CD4-positive, CD25-positive, alpha-beta regulatory T cell (primary cell): ENCODE measurements at regions not wholly inside any gene's neighbourhood (a gene's known extent, or its start where the extent isn't known, plus 50 kb on each side); places are given as distances from the start of the nearest gene placed in this dataset.

Source experiments
- ATAC-seq, 2 donors: fragments of 150-1000 bp; cut with Tn5 transposase; one replicate each; pipeline ENCODE4 v1.10.0; 2021; ENCODE audit warnings: low read depth in 2 of 2, moderate number of reproducible peaks in 2 of 2, moderate library complexity in 1 of 2
- DNase-seq, 3 donors: peaks; one replicate each; pipeline versions ENCODE4 v3.0.0 to v3.0.0-alpha.2; 2012 to 2022; ENCODE audit warnings: mixed read lengths in 1 of 3
- H3K27ac ChIP-seq: one replicate; pipeline ENCODE4 v1.7.0; 2013; ENCODE audit warnings: mild to moderate bottlenecking, low read length; ENCODE audit not compliant: insufficient read depth, poor library complexity, severe bottlenecking
- H3K27me3 ChIP-seq: one replicate; pipeline ENCODE4 v1.7.0; 2013; ENCODE audit warnings: low read length; ENCODE audit not compliant: control insufficient read depth, insufficient read depth
- H3K36me3 ChIP-seq: one replicate; pipeline ENCODE4 v1.7.0; 2013; ENCODE audit warnings: mild to moderate bottlenecking, low read length, moderate library complexity; ENCODE audit not compliant: control insufficient read depth, insufficient read depth
- H3K4me1 ChIP-seq: 2 replicates; pipeline ENCODE4 v1.7.0; 2013; ENCODE audit warnings: mild to moderate bottlenecking, low read length; ENCODE audit not compliant: insufficient read depth, control insufficient read depth, poor library complexity, severe bottlenecking
- H3K4me3 ChIP-seq: one replicate; pipeline ENCODE4 v1.7.0; 2013; ENCODE audit warnings: low read depth, mild to moderate bottlenecking, low read length, moderate library complexity
- H3K9me3 ChIP-seq, 2 experiments: 1 replicate in 1 of 2; 2 replicates in 1 of 2; pipeline ENCODE4 v1.7.0; 2013; ENCODE audit warnings: low read length in 2 of 2, mild to moderate bottlenecking in 1 of 2, moderate library complexity in 1 of 2; ENCODE audit not compliant: control insufficient read depth in 2 of 2
- H3K27ac Mint-ChIP-seq, 3 donors: one replicate each; pipeline ENCODE4 v1.8.0; 2020 to 2022; ENCODE audit warnings: mild to moderate bottlenecking in 3 of 3, mixed read lengths in 3 of 3, moderate library complexity in 2 of 3
- H3K27me3 Mint-ChIP-seq: one replicate; pipeline ENCODE4 v1.8.0; 2022; ENCODE audit warnings: mild to moderate bottlenecking, mixed read lengths
- H3K36me3 Mint-ChIP-seq: one replicate; pipeline ENCODE4 v1.8.0; 2020; ENCODE audit warnings: mixed read lengths
- H3K4me1 Mint-ChIP-seq, 4 donors: one replicate each; pipeline ENCODE4 v1.8.0; 2020 to 2022; ENCODE audit warnings: mixed read lengths in 4 of 4, mild to moderate bottlenecking in 1 of 4
- H3K4me3 Mint-ChIP-seq, 4 donors: one replicate each; pipeline ENCODE4 v1.8.0; 2020 to 2022; ENCODE audit warnings: mild to moderate bottlenecking in 4 of 4, mixed read lengths in 4 of 4, moderate library complexity in 3 of 4
- H3K9me3 Mint-ChIP-seq, 7 donors: one replicate each; pipeline ENCODE4 v1.8.0; 2020 to 2022; ENCODE audit warnings: mixed read lengths in 7 of 7, mild to moderate bottlenecking in 3 of 7, moderate library complexity in 2 of 7

DNA sequence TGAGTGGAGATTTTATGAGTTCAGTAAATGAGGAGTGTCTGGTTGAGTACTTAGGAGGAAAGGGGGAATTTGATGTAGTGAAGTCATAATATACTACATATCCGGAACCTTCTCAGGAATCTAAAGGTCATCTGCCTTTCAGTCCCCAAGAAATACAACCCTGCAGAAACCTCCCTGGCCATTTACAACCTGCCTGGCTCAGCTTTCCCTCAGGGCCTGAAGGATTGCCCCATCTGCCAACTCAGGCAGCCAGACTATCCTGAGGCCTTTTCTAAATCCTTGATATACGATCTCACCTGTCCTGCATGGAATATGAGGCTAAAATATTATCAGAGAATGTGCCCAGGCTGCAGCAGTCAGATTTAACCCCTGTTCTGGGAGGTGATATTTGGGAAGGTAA lies 165.4 kb upstream of the SPOPL start:
- Histone ChIP-seq H3K36me3 (no peaks in the 10 kb centered on the region), H3K4me3 (no peak overlapping the region), H3K9me3 (no peaks in the 10 kb centered on the region), H3K27me3 (no peaks in the 10 kb centered on the region), H3K27ac (no peak overlapping the region), H3K4me1 (no peaks in the 10 kb centered on the region)
- no peaks in the 10 kb centered on the region for H3K4me1 Mint-ChIP-seq
- no peaks in the 10 kb centered on the region for H3K36me3 Mint-ChIP-seq
- H3K27ac Mint-ChIP-seq = no peak overlapping the region
- DNase-seq (no peak), ATAC-seq (no peak)
- H3K27me3 Mint-ChIP-seq = peaks cover 4% of the 10 kb centered on the region
- peaks cover 0 to 2% (median 0%) of the 10 kb centered on the region in 7 donors for H3K9me3 Mint-ChIP-seq
- no peak overlapping the region for H3K4me3 Mint-ChIP-seq

DNA sequence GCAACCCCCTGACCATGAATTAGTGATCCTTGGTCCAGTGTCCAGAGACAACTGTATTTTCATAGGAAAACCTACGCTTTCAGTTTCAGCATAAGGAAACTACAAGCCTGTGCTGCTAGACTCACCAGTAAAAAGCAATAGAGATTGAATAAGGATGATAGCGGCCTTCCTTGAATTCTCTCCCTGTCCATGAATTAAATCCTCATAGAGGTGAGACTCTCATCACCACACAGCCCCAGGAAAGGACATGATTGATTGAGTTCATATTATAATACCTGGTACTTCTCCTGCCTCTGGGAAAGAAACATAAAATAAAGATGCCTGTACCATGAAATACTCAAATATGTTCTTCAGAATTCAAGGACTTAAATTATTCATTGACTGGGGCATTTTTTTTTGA lies 146.3 kb upstream of the SPOPL start:
- H3K9me3 Mint-ChIP-seq = peaks cover 0 to 3% (median 0%) of the 10 kb centered on the region in 7 donors
- ATAC-seq = no peak

GRCh38 chr2:138356178-138356577 lies 145.4 kb upstream of the SPOPL start:
- DNase-seq (no peak), ATAC-seq (no peak)
- Mint-ChIP-seq H3K9me3 (peaks cover 0 to 3% (median 0%) of the 10 kb centered on the region in 7 donors), H3K27ac (no peak overlapping the region), H3K27me3 (no peaks in the 10 kb centered on the region), H3K4me1 (no peaks in the 10 kb centered on the region), H3K4me3 (no peak overlapping the region), H3K36me3 (no peaks in the 10 kb centered on the region)
- Histone ChIP-seq H3K27me3 (no peaks in the 10 kb centered on the region), H3K27ac (no peak overlapping the region), H3K36me3 (no peaks in the 10 kb centered on the region), H3K4me3 (no peak overlapping the region), H3K9me3 (no peaks in the 10 kb centered on the region), H3K4me1 (no peaks in the 10 kb centered on the region)

More for the DNA sequence above, 146.3 kb upstream of the SPOPL start:
- Histone ChIP-seq H3K4me3 (no peak overlapping the region), H3K36me3 (no peaks in the 10 kb centered on the region), H3K27ac (no peak overlapping the region), H3K27me3 (no peaks in the 10 kb centered on the region), H3K9me3 (no peaks in the 10 kb centered on the region), H3K4me1 (no peaks in the 10 kb centered on the region)
- Mint-ChIP-seq H3K4me1 (no peaks in the 10 kb centered on the region), H3K27ac (no peak overlapping the region), H3K36me3 (no peaks in the 10 kb centered on the region), H3K27me3 (no peaks in the 10 kb centered on the region), H3K4me3 (no peak overlapping the region)
- no peak for DNase-seq

GRCh38 chr2:138359532-138359931 lies 142.0 kb upstream of the SPOPL start:
- Mint-ChIP-seq H3K9me3 (peaks cover 0 to 5% (median 0%) of the 10 kb centered on the region in 7 donors), H3K27ac (no peak overlapping the region), H3K36me3 (no peaks in the 10 kb centered on the region), H3K4me1 (no peaks in the 10 kb centered on the region), H3K27me3 (no peaks in the 10 kb centered on the region), H3K4me3 (no peak overlapping the region)
- no peak for DNase-seq
- Histone ChIP-seq H3K4me3 (no peak overlapping the region), H3K36me3 (no peaks in the 10 kb centered on the region), H3K27ac (no peak overlapping the region), H3K4me1 (no peaks in the 10 kb centered on the region), H3K9me3 (no peaks in the 10 kb centered on the region), H3K27me3 (no peaks in the 10 kb centered on the region)
- ATAC-seq = no peak

DNA sequence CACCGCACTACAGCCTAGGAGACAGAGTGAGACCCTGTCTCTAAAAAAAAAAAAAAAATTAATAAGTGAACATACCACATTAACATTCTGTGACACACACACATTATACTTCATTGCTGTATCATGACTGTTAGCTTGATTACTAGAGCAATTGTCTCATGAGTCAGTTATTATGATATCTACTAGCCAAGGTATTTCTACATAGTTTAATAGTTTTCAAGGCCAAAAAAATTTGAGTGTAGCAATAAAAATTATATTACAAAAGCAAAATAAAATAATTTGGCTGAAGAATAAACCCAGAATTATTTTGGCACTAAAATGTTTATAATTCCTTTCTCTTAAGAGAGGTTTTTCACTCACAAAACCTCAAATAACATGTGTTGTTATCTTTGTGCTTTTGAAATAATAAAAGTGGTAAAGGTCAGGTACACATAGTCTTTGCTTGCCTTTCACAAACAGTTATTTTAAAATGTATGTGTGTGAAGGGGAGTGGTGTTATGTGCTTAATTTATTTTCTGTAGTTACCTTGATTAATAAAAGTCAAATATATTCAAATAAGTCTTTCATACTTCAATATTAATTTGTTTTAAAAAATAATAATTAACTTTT lies 136.9 kb upstream of the SPOPL start:
- Histone ChIP-seq H3K36me3 (no peaks in the 10 kb centered on the region), H3K9me3 (no peaks in the 10 kb centered on the region), H3K27ac (no peak overlapping the region), H3K27me3 (no peaks in the 10 kb centered on the region), H3K4me1 (no peaks in the 10 kb centered on the region), H3K4me3 (no peak overlapping the region)
- peaks cover 0 to 5% (median 0%) of the 10 kb centered on the region in 7 donors for H3K9me3 Mint-ChIP-seq
- no peak overlapping the region for H3K27ac Mint-ChIP-seq
- no peaks in the 10 kb centered on the region for H3K4me1 Mint-ChIP-seq
- H3K27me3 Mint-ChIP-seq = no peaks in the 10 kb centered on the region
- H3K4me3 Mint-ChIP-seq = no peak overlapping the region
- H3K36me3 Mint-ChIP-seq = no peaks in the 10 kb centered on the region
- ATAC-seq (no peak), DNase-seq (no peak)

- no peak overlapping the region for H3K27ac Mint-ChIP-seq
- H3K36me3 ChIP-seq = no peaks in the 10 kb centered on the region
- H3K27me3 Mint-ChIP-seq = no peaks in the 10 kb centered on the region
- ATAC-seq (no peak), DNase-seq (no peak)
- no peaks in the 10 kb centered on the region for H3K27me3 ChIP-seq
- H3K9me3 ChIP-seq = no peaks in the 10 kb centered on the region
- no peak overlapping the region for H3K4me3 Mint-ChIP-seq
- H3K27ac ChIP-seq = no peak overlapping the region
- H3K4me1 ChIP-seq = no peaks in the 10 kb centered on the region
- H3K4me3 ChIP-seq = no peak overlapping the region
- no peaks in the 10 kb centered on the region for H3K36me3 Mint-ChIP-seq
- no peaks in the 10 kb centered on the region for H3K4me1 Mint-ChIP-seq
- H3K9me3 Mint-ChIP-seq = peaks cover 0 to 5% (median 0%) of the 10 kb centered on the region in 7 donors
Observed at GRCh38 chr2:138365581-138365980, 136.0 kb upstream of the SPOPL start.

GRCh38 chr2:138369856-138370255 lies 131.7 kb upstream of the SPOPL start:
- H3K4me3 ChIP-seq = no peak overlapping the region
- Mint-ChIP-seq H3K9me3 (peaks cover 0 to 2% (median 0%) of the 10 kb centered on the region in 7 donors), H3K4me1 (no peaks in the 10 kb centered on the region), H3K36me3 (no peaks in the 10 kb centered on the region), H3K27me3 (no peaks in the 10 kb centered on the region), H3K27ac (no peak overlapping the region), H3K4me3 (no peak overlapping the region)
- ATAC-seq (no peak), DNase-seq (no peak)
- H3K9me3 ChIP-seq = no peaks in the 10 kb centered on the region
- no peak overlapping the region for H3K27ac ChIP-seq
- H3K27me3 ChIP-seq = no peaks in the 10 kb centered on the region
- H3K36me3 ChIP-seq = no peaks in the 10 kb centered on the region
- no peaks in the 10 kb centered on the region for H3K4me1 ChIP-seq

GRCh38 chr2:138373993-138374408 lies 127.6 kb upstream of the SPOPL start:
- no peak overlapping the region for H3K27ac ChIP-seq
- no peak for ATAC-seq
- no peaks in the 10 kb centered on the region for H3K27me3 Mint-ChIP-seq
- peak in 1 of 3 donors; percentile 12 for DNase-seq
- no peaks in the 10 kb centered on the region for H3K9me3 ChIP-seq
- H3K27ac Mint-ChIP-seq = no peak overlapping the region
- peaks cover 0 to 9% (median 0%) of the 10 kb centered on the region in 7 donors for H3K9me3 Mint-ChIP-seq
- H3K4me3 Mint-ChIP-seq = no peak overlapping the region
- H3K36me3 Mint-ChIP-seq = no peaks in the 10 kb centered on the region
- H3K27me3 ChIP-seq = no peaks in the 10 kb centered on the region
- H3K4me1 Mint-ChIP-seq = no peaks in the 10 kb centered on the region
- H3K36me3 ChIP-seq = no peaks in the 10 kb centered on the region
- no peaks in the 10 kb centered on the region for H3K4me1 ChIP-seq
- H3K4me3 ChIP-seq = no peak overlapping the region
